ENCODE measurements at regions not wholly inside any gene's neighbourhood (a gene's known extent, or its start where the extent isn't known, plus 50 kb on each side); places are given as distances from the start of the nearest gene placed in this dataset.
"Not testable (repeated sequence)": the region's sequence is repeated elsewhere in the genome, so short reads cannot be mapped to it uniquely, and the experiment has no call there.

DNA sequence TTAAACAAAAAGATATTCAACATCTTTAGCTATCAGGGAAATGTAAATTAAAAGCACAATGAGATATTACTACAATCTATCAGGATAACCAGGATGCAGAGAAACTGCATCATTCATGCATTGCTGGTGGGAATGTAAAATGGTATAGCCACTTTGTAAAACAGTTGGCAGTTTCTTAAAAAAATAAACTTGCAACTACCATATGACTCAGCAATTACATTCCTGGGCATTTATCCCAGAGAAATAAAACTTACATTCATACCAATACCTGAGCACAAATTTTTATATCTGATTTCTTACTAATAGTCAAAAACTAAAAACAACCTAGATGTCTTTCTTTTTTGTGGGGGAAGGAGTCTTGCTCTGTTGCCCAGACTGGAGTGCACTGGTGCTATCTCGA, 190.3 kb upstream of the TAB2 start:
- DNase-seq, result no peak

DNA sequence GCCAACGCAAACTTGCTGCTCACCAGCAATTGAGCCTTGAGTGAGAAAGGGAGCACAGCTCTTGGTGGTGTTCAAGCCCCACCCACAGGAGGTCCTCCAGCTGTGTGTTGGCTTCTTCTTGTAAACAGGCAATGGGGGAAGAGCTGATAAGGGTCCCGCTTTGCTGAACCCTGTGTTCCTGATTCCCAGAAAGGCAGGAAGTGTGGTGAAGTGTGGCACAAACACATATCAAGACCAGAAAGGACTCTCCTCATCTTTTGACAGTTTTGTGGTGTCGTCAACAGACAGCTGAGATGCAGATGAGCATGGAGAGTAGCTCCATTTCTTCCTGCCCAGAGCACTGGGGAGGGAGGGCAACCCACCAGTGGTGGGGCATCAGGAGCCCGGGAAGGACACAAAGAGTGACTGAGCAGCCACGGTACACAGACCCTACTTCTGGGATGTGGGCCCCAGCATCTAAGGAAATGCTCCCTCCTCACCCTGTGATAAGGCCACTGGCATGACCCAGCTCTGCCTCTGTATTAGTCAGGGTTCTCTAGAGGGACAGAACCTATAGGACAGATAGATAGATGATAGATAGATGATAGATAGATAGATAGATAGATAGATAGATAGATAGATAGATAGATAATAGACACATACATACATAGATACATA, 188.9 kb upstream of the TAB2 start:
- no peak for DNase-seq

DNA sequence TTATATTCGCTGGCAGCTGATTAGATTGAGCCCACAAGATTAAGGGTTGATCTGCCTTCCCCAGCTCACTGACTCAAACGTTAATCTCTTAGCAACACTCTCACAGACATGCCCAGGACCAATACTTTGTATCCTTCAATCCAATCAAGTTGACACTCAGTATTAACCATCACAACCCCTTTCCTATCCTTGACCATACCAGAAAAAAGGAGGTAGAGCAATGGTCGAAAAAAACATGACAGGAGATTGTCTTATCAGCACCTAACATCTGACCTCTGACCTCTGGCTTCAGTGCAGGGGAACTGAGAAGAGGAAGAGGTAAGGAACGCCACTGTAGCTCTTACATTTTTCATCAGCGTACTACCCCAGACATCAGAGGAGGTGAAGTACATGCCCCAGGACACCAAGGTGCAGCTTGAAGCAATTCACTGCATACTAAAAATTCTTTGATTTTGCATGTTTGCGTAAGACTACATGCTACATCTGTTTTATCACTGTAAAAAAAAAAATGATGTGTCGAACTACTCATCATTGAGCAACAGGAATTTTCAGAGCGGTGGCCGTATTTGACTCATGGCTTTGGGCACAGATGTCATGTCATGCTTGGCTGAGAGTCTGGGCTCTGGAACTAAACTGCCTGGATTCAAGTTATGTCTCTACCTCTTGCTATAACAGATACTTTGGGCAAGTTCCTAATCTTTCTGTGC, 188.0 kb upstream of the TAB2 start:
- peak; percentile 83 for DNase-seq

DNA sequence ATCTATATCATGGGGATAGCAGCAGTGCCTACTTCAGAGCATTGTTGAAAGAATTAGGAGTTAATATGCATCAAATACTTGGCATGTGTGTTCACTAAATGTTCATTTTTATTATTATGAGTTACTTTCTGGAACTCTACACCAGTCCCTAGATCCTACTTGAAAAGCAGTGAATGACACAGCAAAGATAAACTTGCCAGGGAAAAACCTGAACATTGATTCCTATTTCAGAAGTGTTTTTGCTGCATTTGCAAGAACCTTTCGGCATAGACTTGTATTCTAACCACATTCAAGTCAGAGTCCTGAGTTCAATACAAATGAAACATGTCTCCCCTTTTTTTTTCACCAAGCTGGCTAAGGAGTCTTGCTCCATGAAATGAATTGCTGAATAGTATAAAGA, 187.4 kb upstream of the TAB2 start:
- DNase-seq, result no peak

DNA sequence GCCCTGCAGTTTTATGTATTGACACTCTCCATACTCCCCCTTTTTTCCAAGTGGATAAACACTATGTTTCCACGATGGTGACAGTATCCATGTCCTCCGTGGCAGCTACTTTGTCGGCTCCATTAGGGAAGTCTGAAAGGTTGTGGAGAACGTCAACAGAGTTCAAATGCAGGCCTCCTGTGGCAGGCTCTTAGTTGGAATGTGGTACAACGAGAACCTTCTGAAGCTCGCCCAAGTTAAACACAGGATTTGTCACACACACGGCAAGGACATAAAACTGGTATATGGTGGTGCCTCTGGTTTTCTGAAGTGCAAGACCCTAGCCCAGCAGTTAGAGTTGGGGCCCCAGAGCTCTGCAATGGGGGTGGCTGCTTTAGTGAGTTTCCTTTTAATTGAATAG, 187.0 kb upstream of the TAB2 start:
- DNase-seq, result no peak

DNA sequence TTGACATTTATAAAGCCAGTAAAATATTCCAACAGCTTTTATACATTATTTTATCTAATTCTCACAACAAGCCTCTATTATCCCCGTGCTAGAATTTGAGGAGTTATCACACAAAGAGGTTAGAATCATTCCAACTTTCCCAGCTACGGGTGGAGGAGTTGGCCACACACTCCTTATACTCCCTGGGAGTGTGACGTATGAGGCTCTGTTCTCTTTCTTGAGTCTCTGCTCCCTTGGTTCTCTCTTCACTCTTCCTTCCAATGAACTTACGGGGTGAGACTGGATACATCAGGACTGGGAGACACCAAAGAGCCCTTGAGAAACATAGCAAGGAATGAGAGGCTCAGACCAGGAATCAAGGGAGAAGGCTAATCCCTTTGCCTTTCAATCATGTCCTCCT, 185.6 kb upstream of the TAB2 start:
- no peak for DNase-seq

DNA sequence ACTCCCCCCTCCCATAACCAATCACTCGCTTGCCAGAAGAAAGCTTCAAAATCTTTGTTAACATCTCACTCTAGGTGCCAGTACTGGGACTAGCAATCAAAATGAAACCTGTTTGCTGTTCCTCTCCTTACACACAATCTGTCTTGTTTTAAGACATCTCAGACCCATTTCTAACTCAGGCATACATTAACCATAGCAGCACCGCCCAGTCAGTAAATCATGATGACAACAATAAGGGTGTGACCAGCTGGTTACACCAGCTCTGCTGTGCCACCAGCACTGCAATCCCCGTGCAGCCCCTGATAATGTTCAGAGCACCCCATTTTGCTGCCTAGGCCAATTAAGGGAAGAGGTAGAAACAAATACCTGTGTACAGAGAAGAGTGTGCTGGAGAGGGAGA, 185.2 kb upstream of the TAB2 start:
- no peak for DNase-seq

DNA sequence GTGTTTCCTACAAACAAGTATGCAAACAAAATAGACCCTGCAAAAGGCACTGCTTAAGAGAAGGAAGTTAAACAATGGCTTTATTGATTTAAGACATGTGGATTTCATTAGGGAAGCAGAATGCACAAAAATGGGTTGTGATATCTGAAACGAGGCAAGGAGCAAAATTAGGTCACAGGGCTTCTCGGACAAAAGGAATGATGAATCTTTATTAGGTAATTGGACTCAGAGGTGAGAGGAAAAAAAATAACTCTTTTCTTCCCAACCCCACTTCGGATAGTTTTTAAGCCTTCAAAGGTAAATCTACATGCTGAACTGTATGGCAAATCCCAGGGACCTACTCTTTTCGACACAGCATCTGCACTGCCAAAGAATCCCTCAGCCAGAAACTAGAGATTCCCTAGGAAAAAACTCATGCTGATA, 183.0 kb upstream of the TAB2 start:
- no peak for DNase-seq

DNA sequence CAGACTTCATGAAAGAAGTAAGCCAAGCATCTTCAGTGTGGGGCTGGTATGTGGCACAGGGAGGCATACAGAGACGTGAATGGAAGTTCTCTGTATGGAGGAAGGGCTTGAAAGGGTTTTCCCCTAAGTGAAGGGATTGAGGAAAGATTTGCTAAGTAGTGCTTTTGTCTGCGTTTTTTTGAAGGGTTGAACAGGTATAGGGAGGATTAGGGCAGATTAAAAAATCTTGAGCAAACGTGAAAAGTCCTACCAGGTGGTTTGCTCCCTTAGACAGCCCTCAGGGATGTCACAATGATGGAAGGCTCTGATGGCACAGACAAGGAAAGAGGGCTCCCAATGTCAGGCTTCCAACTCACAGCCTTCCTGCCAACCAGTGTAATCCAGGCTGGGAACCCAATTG, 181.7 kb upstream of the TAB2 start:
- no peak for DNase-seq

DNA sequence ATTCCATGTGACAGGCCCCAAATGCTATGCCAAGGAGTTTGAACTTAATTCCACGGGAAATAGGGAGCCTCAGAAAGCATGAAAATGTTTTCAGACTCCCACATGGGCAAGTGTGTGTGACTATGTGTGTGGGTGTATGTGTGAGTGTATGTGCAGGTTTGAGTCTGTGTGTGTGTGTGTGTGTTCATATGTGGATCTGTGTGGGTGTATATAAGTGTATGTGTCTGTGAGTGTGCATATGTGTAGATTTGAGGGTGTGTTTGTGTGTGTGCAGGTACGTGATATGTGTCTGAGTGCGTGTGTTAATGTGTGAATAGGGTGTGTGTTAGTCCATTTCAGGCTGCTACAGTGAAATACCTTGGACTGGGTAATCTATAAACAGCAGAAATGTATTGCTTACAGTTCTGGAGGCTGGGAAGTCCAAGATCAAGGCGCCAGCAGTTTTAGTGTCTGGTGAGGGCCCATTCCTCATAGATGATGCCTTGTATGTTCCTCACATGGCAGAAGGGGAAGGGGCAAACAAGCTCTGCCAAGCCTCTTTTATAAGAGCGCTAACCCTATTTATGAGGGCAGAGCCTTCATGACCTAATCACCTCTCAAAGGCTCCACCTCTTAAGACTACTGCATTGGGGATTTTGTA, 181.1 kb upstream of the TAB2 start:
- no peak for DNase-seq

DNA sequence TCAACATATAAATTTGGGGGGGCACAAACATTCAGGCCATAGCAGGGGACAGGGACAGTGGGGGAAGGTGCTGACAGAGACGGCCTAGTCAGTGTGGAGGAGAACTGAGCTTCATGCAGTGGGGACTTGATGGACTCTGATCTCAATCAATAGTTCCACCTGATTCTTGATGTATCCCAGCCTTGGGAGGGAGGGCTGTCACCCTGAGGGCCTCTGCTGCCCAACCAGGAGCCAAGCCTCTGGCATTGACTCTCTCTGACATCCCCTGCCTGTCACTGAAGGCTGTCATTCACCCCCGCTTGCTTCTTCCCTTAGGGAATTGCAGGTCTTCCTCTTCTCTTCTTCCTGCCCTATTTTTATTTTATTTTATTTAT, 180.6 kb upstream of the TAB2 start:
- DNase-seq, result no peak

DNA sequence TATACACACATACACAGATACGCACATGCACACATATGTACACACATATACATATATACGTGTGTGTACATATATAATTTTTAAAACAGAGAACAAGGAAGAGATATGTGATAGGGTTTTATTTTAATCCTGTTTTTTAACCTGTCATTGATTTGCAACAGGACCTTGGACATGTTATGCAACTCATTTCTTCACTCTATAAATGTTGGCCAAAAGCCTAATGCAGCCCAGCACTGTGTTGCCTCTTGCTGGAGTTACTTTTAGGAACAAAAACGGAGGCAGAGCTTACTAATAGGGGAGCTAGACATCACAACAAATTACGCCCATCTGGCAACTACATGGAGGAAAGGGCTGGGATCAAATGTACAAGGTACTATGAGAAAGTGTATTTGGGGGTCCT, 179.9 kb upstream of the TAB2 start:
- no peak for DNase-seq

DNA sequence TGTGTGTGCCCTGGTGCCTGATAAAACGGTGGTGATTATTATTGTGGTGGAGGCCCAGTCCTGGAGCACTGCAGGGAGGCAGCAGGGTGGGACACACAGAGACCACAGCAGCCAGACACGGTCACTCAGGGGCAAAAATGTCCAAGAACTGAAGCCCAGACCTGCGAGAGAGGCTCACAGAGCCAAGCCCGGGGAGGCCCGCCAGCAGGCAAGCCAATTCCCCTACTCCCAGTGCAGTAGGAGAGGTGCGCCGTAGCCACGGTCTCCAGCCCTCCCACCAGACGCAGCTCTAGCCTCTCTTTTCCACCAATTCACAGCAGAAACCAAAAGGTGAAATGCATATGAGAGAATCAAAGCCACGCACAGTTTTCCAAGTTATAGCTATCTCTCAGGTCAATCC, 179.4 kb upstream of the TAB2 start:
- DNase-seq, result no peak

DNA sequence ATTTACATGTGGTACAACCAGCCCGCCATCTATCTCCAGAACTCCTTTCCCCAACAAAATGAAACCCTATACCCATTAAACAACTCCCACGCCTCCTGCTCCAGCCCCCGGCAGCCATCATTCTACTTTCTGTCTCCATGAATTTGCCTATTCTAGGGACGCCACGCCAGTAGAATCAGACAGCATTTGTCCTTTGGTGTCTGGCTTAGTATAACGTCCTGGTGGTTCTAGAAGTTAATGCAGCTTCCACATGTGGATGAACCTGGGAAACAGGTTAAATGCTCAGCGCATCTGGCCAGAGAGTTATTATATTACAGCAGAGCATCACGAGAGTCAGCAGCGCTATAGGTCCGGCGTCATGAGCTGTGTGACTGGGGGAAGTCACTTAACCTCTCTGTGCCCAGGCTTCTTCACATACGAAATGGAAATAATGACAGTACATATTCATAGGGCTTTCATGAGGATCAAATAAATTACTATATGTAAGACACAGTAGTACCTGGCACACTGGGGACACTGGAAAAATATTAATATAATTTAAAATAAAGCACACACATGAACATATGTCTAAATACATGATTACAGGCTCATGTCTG, 178.7 kb upstream of the TAB2 start:
- DNase-seq, result no peak

DNA sequence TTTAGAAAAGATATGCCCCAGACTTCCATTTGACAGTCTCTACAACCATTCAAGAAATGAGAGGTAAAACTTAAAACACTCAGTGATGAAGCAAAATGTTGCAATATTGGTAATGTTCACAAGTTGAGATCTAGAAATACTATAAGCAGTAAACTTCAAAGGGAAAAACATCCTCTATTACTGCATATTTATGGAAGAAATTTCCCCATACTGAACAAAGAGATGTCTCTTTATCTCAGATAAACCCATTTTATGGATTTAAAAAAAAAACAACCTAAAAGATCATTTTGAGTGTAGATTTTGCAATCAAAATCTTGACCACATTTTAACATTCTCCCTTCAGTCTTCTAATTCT, 177.8 kb upstream of the TAB2 start:
- DNase-seq, result peak; percentile 2

DNA sequence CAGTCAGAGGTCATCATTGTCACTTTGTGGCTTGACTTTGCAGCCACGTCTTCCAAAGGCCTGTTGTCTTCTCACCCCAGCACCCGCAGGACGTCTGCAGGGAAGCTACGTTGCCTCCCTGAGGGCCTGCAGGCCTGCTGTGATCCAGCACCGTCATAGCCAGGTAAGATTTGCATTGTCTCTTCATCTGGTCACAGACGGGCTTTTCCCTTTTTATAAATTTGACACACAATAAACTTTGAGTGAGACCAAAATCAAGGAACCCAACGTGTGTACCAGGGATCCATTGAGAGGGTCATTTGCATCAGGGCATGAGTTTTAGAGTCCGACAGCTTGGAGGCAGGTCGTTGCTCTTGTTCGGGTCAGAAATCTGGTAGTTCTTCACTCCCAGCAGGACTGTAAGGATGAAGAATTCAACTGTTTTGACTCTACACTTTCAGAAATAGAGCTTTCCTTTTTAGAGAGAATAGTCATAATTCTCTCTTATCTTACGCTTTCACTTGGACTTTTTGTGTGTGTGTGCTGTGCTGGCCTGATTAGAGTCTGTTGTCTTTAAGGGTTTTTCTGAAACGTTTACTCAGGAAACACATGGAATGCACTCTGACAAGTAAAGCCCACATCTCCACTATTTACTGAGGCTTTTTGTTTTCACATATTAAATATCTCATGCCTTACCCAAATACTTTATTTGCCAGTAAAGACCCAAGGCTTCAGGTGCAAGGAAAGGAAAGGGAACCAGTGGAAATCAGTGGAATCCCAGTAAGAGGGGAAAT, 177.2 kb upstream of the TAB2 start:
- DNase-seq, result no peak

DNA sequence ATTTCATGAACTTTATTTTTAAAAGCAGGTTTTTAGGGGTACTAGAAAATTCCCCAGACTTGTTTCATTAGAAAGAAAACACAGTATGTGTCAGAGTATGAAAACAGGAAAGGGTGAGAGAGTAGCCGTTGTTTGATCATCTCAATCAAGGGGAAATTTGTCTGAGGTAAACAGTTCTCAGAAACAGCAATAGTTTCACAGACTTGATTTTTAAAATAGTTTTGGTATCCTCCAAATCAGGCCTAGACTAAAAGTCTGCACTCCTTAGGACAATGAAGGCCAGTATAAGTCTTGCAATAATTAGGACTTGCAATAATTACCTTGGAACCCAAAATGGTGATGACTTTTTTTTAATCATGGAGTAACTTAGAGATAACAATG, 176.6 kb upstream of the TAB2 start:
- no peak for DNase-seq

DNA sequence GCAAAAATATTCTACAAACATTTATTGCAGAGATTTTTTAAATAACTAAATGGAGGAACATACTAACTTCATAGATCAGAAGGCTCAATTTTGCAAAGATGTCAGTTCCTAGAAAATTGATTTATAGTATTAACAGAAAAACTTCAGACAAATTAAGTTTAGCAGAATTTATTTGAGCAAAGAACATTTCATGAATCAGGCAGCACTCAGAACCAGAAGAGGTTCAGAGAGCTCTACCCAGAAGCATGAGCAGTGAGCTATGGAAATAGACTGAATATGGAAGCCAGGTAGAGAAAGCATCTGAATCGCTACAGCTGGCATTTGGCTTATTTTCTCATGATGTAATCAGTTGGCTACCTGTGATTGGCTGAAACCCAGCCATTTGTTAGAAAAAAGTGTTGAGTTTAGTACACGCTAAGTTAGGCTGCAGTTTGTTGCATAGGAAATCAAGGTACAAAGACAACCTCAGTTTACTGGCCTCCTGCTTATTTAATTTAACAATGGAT, 174.5 kb upstream of the TAB2 start:
- DNase-seq, result no peak

DNA sequence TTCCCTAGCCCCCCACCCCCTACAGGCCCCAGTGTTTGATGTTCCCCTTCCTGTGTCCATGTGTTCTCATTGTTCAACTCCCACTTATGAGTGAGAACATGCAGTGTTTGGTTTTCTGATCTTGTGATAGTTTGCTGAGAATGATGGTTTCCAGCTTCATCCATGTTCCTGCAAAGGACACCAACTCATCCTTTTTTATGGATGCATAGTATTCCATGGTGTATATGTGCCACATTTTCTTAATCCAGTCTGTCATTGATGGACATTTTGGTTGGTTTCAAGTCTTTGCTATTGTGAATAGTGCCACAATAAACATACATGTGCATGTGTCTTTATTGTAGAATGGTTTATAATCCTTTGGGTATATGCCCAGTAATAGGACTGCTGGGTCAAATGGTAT, 171.7 kb upstream of the TAB2 start:
- not testable (repeated sequence) for DNase-seq

DNA sequence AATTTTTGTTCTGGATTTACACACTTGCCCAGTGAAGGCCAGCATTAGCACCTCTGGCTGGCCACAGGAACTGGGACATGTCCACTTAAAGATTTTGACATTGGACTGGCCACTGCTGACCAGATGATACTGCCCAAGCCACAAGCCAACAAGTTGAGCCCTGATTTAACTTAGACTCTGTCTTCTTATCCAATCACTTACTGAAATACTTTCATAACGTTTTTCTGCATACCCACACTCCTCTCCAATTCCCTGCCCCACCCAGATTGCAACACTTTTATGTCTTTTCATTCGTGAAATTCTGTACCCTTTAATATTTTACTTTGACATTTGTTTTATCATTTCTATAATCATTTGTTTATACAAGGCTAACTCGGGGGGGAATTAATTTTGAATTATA, 170.3 kb upstream of the TAB2 start:
- no peak for DNase-seq

DNA sequence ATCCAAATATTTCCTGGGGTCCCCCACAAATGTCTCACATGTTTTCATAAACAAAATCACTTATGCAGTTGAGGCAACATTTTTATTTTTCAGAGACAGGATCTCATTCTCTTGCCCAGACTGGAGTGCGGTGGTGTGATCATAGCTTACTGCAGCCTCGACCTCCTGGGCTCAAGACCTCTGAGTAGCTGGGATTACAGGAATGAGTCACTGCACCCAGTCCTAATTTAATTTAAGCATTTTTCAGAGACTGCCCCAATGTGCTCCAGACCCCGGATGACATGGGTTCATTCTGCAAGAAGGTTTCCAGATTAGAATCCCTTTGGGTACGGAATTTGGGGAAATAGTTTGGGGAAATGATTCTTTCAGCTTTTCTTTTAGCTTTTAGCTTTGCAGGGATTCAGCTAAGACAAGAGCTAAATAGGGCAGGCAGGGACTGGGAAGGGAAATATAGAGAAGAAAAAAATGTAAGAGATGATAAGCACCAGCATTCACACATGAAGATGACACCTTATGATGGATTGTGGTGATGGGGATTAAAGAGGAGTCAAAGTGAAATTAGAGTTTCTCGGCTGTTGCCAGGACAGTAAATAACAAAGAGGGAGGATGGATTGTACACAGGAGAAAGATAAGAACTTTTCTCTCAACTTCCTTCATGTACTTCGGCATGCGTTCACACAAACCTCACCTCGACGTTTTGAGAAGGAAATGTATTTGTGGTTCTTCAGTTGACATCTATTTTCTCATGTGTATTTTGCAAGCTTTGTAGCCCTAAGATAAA, 169.4 kb upstream of the TAB2 start:
- peak; percentile 54 for DNase-seq

DNA sequence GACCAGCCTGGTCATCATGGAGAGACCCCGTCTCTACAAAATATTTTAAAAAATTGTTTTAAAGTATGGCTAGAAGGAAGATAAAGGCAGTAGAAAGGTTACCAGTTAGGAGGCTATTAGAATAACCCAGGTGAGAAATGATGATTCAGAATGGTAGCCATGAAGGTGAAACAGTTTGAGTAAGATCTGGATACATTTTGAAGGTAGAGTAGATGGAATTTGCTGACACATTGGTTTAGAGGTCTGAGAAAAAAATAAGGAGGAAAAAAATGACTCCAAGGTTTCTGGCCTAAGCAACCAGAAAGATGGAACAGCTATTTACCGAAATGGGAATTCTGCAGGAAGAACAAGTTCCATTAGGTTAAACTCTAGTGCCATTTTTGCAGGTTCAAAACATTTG, 167.9 kb upstream of the TAB2 start:
- DNase-seq, result no peak

DNA sequence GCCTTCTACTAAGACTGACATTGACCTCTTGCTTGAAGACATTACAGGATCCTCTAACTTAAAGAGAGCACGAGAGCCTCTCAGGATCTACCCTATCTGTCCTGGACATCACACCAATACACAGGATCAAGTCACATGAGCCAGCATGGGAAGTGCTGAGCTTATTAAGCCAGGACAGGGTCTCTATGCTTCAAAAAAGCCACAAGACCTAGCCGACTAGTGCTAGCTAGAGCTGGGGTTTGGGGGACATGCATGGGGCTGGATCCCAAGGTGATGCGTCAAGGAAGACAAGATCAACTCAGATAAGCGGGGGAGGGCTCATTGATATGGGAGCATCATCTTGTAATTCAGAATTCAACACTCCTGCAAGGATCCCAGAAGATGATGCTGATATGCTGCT, 167.2 kb upstream of the TAB2 start:
- no peak for DNase-seq

Measured in MV-4-11 (cell line).